ENCODE measurements at regions not wholly inside any gene's neighbourhood (a gene's known extent, or its start where the extent isn't known, plus 50 kb on each side); places are given as distances from the start of the nearest gene placed in this dataset.

- in situ Hi-C loops (cut with MboI; ENCODE audit: low sequenced_read_pairs) = no loop called here
Observed at GRCh38 chr17:68709461-68709860, 108.3 kb upstream of the FAM20A start.

GRCh38 chr17:68707031-68707430 is 105.9 kb upstream of the FAM20A start:
- in situ Hi-C loops (cut with MboI; ENCODE audit: low sequenced_read_pairs) = no loop called here

- in situ Hi-C loops (cut with MboI; ENCODE audit: low sequenced_read_pairs) = no loop called here
Observed at GRCh38 chr17:68706356-68706920, 105.3 kb upstream of the FAM20A start.

- in situ Hi-C loops (cut with MboI; ENCODE audit: low sequenced_read_pairs) = no loop called here
Observed at GRCh38 chr17:68705714-68706076, 104.5 kb upstream of the FAM20A start.

GRCh38 chr17:68704871-68705713 is 103.9 kb upstream of the FAM20A start:
- in situ Hi-C loops (cut with MboI; ENCODE audit: low sequenced_read_pairs) = no loop called here

GRCh38 chr17:68701046-68701445 is 99.9 kb upstream of the FAM20A start:
- in situ Hi-C loops (cut with MboI; ENCODE audit: low sequenced_read_pairs) = no loop called here

GRCh38 chr17:68700421-68700820 is 99.3 kb upstream of the FAM20A start:
- in situ Hi-C loops (cut with MboI; ENCODE audit: low sequenced_read_pairs) = no loop called here

- in situ Hi-C loops (cut with MboI; ENCODE audit: low sequenced_read_pairs) = no loop called here
Observed at GRCh38 chr17:68699936-68700335, 98.8 kb upstream of the FAM20A start.

GRCh38 chr17:68698746-68699145 is 97.6 kb upstream of the FAM20A start:
- in situ Hi-C loops (cut with MboI; ENCODE audit: low sequenced_read_pairs) = no loop called here

- in situ Hi-C loops (cut with MboI; ENCODE audit: low sequenced_read_pairs) = no loop called here
Observed at GRCh38 chr17:68697850-68698361, 96.7 kb upstream of the FAM20A start.

- in situ Hi-C loops (cut with MboI; ENCODE audit: low sequenced_read_pairs) = no loop called here
Observed at GRCh38 chr17:68695659-68696058, 94.5 kb upstream of the FAM20A start.

GRCh38 chr17:68694791-68695485 is 93.8 kb upstream of the FAM20A start:
- in situ Hi-C loops (cut with MboI; ENCODE audit: low sequenced_read_pairs) = no loop called here

- in situ Hi-C loops (cut with MboI; ENCODE audit: low sequenced_read_pairs) = no loop called here
Observed at GRCh38 chr17:68693896-68694295, 92.7 kb upstream of the FAM20A start.

GRCh38 chr17:68693466-68693865 is 92.3 kb upstream of the FAM20A start:
- in situ Hi-C loops (cut with MboI; ENCODE audit: low sequenced_read_pairs) = no loop called here

GRCh38 chr17:68686108-68686988 is 85.2 kb upstream of the FAM20A start:
- in situ Hi-C loops (cut with MboI; ENCODE audit: low sequenced_read_pairs) = no loop called here

- in situ Hi-C loops (cut with MboI; ENCODE audit: low sequenced_read_pairs) = no loop called here
Observed at GRCh38 chr17:68684949-68685357, 83.8 kb upstream of the FAM20A start.

- in situ Hi-C loops (cut with MboI; ENCODE audit: low sequenced_read_pairs) = no loop called here
Observed at GRCh38 chr17:68682903-68683302, 81.7 kb upstream of the FAM20A start.

- in situ Hi-C loops (cut with MboI; ENCODE audit: low sequenced_read_pairs) = no loop called here
Observed at GRCh38 chr17:68679882-68680281, 78.7 kb upstream of the FAM20A start.

GRCh38 chr17:68676856-68677255 is 75.7 kb upstream of the FAM20A start:
- in situ Hi-C loops (cut with MboI; ENCODE audit: low sequenced_read_pairs) = no loop called here

- in situ Hi-C loops (cut with MboI; ENCODE audit: low sequenced_read_pairs) = no loop called here
Observed at GRCh38 chr17:68675723-68676122, 74.6 kb upstream of the FAM20A start.
